SK-N-MC (cell line): ENCODE measurements at regions not wholly inside any gene's neighbourhood (a gene's known extent, or its start where the extent isn't known, plus 50 kb on each side); places are given as distances from the start of the nearest gene placed in this dataset.

Experiments
- EZH2 ChIP-seq: fragments of 200-600 bp; sonication (generic); IDR thresholded peaks from one replicate; pipeline ENCODE4 v1.6.1; 2017; ENCODE audit warnings: antibody characterized with exemption
- FOXP2 ChIP-seq: optimal IDR thresholded peaks from 2 replicates; pipeline ENCODE3; 2011; ENCODE audit warnings: mild to moderate bottlenecking, moderate library complexity; ENCODE audit not compliant: insufficient read depth; ENCODE audit errors: extremely low read length, control extremely low read depth
- POLR2AphosphoS5 ChIP-seq: IDR thresholded peaks from 2 replicates; pipeline ENCODE4 v1.6.1; 2012; ENCODE audit warnings: mild to moderate bottlenecking, low read depth, low read length, borderline replicate concordance

DNA sequence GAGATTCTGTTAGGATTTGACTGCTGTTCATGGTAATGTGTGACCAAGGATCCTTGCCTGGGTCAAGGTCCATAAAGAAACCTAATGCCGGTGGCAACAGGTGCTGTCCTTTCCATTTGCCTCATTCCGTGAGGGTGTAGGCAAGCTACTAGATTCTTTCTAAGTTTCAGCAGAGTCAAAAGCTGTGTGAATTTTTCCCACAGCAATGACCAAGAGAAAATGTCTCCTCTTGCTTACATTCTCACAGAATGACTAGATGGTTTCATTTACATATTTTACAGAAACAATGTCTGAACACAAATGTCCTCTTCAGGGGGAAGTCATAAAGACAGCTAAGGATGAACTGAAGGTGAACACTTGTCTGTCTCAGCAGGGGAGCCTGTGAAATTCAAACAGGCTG is 75.3 kb upstream of the SV2C start:
- no peak for TF ChIP-seq FOXP2
- no peak for TF ChIP-seq EZH2
- no peak for TF ChIP-seq POLR2AphosphoS5
